GM12891 (cell line): ENCODE measurements at regions not wholly inside any gene's neighbourhood (a gene's known extent, or its start where the extent isn't known, plus 50 kb on each side); places are given as distances from the start of the nearest gene placed in this dataset.

ENCODE experiments used
- DNase-seq: peaks from one replicate; pipeline ENCODE4 v3.0.0; 2011; ENCODE audit warnings: low spot score; ENCODE audit not compliant: insufficient read length
- FAIRE-seq: peaks from 2 replicates; lab custom pipeline; 2011; peaks lifted over from hg19 to GRCh38; lab: Jason Lieb, UNC
- PAX5 ChIP-seq: IDR thresholded peaks from 2 replicates; pipeline ENCODE4 v1.6.1; 2011; ENCODE audit warnings: low read length, moderate library complexity, mild to moderate bottlenecking; ENCODE audit not compliant: insufficient read depth, severe bottlenecking
- POLR2A ChIP-seq: IDR thresholded peaks from 2 replicates; pipeline ENCODE4 v1.6.1; 2011; ENCODE audit warnings: low read depth, low read length, control low read depth
- POLR2AphosphoS5 ChIP-seq: IDR thresholded peaks from 2 replicates; pipeline ENCODE4 v1.6.1; 2011; ENCODE audit warnings: low read depth, low read length, control low read depth
- POU2F2 ChIP-seq: IDR thresholded peaks from 2 replicates; pipeline ENCODE4 v1.6.1; 2011; ENCODE audit warnings: low read depth, mild to moderate bottlenecking, control low read depth, low read length, moderate library complexity
- SPI1 ChIP-seq: IDR thresholded peaks from 2 replicates; pipeline ENCODE4 v1.6.1; 2011; ENCODE audit warnings: low read depth, low read length, control low read depth
- TAF1 ChIP-seq: IDR thresholded peaks from 2 replicates; pipeline ENCODE4 v1.6.1; 2011; ENCODE audit warnings: low read depth, low read length, control low read depth

GRCh38 chr7:89401099-89401498, 605.6 kb upstream of the TEX47 start:
- TF ChIP-seq PAX5 (no peak), POLR2A (no peak), TAF1 (no peak), POU2F2 (no peak), SPI1 (no peak), POLR2AphosphoS5 (no peak)
- no peak for FAIRE-seq
- DNase-seq = no peak

DNA sequence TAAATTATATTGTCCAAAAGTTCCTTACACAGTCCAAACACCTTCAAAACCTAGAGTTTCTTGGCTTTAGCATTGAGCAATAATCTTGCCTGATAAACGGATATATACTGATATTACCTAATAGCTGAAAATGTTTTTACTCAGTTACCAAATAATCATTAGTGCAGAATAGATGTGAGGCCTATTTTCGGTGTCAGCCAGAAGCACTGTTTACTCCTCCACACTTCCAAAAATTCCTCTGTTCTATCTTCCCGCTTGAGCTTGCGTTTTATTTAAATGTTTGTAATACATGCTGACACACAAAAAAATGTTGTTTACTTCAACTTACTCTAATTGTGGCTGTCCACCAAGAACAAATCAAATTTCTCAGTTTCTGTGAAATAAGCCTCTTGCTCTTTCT, 606.2 kb upstream of the TEX47 start:
- FAIRE-seq = no peak

GRCh38 chr7:89451911-89452310, 656.4 kb upstream of the TEX47 start:
- no peak for TF ChIP-seq POLR2AphosphoS5
- no peak for TF ChIP-seq POU2F2
- FAIRE-seq (no peak), DNase-seq (no peak)

More for the DNA sequence above, 606.2 kb upstream of the TEX47 start:
- TF ChIP-seq POLR2AphosphoS5 (no peak), SPI1 (no peak), POU2F2 (no peak), PAX5 (no peak), TAF1 (no peak), POLR2A (no peak)
- no peak for DNase-seq

- TF ChIP-seq POU2F2 (no peak), POLR2A (no peak), SPI1 (no peak), TAF1 (no peak), POLR2AphosphoS5 (no peak), PAX5 (no peak)
- FAIRE-seq (no peak), DNase-seq (no peak)
These were observed 661.0 kb upstream of the TEX47 start for GRCh38 chr7:89456556-89456955.

- TF ChIP-seq POU2F2 = no peak
- TF ChIP-seq POLR2AphosphoS5 = no peak
- TF ChIP-seq PAX5 = no peak
- no peak for TF ChIP-seq SPI1
- no peak for TF ChIP-seq TAF1
- no peak for TF ChIP-seq POLR2A
- FAIRE-seq (no peak), DNase-seq (no peak)
These were observed 662.6 kb upstream of the TEX47 start for GRCh38 chr7:89458114-89458513.

GRCh38 chr7:89474456-89474855, 678.9 kb upstream of the TEX47 start:
- TF ChIP-seq TAF1 (no peak), POLR2A (no peak), POLR2AphosphoS5 (no peak), SPI1 (no peak), POU2F2 (no peak), PAX5 (no peak)
- DNase-seq = no peak
- no peak for FAIRE-seq

DNA sequence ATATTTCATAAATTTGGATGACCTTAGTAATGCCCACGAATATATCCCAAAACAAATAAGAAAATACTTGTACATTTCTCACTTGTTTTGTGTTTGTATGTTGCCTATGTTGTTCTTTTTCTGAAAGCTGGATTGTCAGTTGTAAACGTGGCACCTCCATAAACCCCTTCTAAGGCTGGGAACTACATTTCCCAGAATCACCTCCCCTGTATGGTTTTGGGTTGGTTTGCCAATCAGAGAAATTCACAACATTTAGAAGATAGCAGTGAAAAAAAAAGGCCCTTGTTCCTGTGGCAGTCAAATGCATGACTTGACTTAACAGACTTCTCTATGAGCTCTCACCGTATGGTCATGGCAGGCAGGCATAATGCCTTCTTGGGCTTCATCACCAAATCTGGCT, 676.3 kb upstream of the STEAP1 start:
- FAIRE-seq (no peak), DNase-seq (no peak)
- TF ChIP-seq TAF1 = no peak
- no peak for TF ChIP-seq POLR2A
- TF ChIP-seq POU2F2 = no peak
- TF ChIP-seq PAX5 = no peak
- TF ChIP-seq SPI1 = no peak
- no peak for TF ChIP-seq POLR2AphosphoS5

DNA sequence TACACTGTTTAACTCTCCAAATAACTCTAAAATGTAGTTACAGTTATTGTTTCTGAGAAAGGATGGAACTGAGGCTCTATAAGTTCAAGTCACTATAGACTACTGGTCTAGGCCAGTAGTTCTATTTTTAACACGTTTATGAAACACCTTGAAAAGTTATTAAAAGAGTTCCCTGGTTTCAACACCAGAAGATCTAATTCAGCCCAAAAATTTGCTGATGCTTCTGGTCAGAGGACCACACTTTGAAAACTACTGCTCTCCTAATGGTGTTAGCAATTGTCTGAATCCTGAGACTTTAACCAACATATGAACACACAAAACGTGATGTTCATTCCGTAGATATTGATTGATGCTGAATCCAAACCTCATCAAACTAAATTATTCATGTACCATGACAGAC, 658.6 kb upstream of the STEAP1 start:
- TF ChIP-seq SPI1 (no peak), TAF1 (no peak), POLR2AphosphoS5 (no peak), POU2F2 (no peak)
- DNase-seq (no peak), FAIRE-seq (no peak)

GRCh38 chr7:89500084-89500483, 654.2 kb upstream of the STEAP1 start:
- TF ChIP-seq POLR2AphosphoS5 (no peak), TAF1 (no peak), POU2F2 (no peak), PAX5 (no peak), SPI1 (no peak), POLR2A (no peak)
- DNase-seq (no peak), FAIRE-seq (no peak)

DNA sequence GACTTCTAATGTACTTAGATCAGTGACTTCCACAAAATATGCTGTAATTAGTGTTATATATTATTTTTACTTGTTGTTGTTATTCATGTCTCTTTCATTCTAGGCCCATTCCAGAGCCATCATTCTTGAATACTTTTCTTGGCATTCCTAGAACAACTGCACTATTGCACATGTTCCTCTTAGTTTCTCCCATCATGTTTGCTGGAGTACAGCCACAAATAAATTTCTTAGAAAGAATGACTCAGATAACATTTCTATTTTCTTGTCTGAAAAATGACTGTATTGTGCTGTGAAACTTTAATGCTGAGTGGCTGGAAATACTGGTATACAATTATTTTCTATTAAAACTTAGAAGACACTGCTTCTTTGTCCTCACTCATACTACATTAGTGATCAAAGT, 651.0 kb upstream of the STEAP1 start:
- no peak for TF ChIP-seq TAF1
- TF ChIP-seq POLR2AphosphoS5 = no peak
- no peak for TF ChIP-seq POLR2A
- no peak for TF ChIP-seq PAX5
- no peak for TF ChIP-seq POU2F2
- TF ChIP-seq SPI1 = no peak
- no peak for FAIRE-seq

More for the DNA sequence above, 651.0 kb upstream of the STEAP1 start:
- DNase-seq = no peak
